Neuronal stem cell (in vitro differentiated cells): ENCODE measurements at regions not wholly inside any gene's neighbourhood (a gene's known extent, or its start where the extent isn't known, plus 50 kb on each side); places are given as distances from the start of the nearest gene placed in this dataset.

Source experiments
- DNase-seq: peaks from one replicate; pipeline ENCODE4 v3.0.0-alpha.2; 2013; ENCODE audit warnings: low spot score
- H2AFZ ChIP-seq: one replicate; pipeline ENCODE4 v1.6.1; 2013; ENCODE audit warnings: mild to moderate bottlenecking, low read length, inconsistent platforms
- H2AK5ac ChIP-seq: 2 replicates; pipeline ENCODE4 v1.6.1; 2013; ENCODE audit warnings: low read depth, mild to moderate bottlenecking, inconsistent platforms, low read length, moderate library complexity, mixed read lengths
- H2BK120ac ChIP-seq: 2 replicates; pipeline ENCODE4 v1.6.1; 2013; ENCODE audit warnings: low read depth, mild to moderate bottlenecking, inconsistent platforms, low read length, moderate library complexity, mixed read lengths
- H2BK12ac ChIP-seq: one replicate; pipeline ENCODE4 v1.6.1; 2013; ENCODE audit warnings: low read length, inconsistent platforms
- H2BK15ac ChIP-seq: 2 replicates; pipeline ENCODE4 v1.6.1; 2013; ENCODE audit warnings: mild to moderate bottlenecking, low read length, inconsistent platforms, mixed read lengths
- H2BK5ac ChIP-seq: one replicate; pipeline ENCODE4 v1.6.1; 2013; ENCODE audit warnings: inconsistent platforms, mild to moderate bottlenecking, low read length, moderate library complexity
- H3K14ac ChIP-seq: one replicate; pipeline ENCODE4 v1.6.1; 2013; ENCODE audit warnings: low read length, inconsistent platforms
- H3K18ac ChIP-seq: 2 replicates; pipeline ENCODE4 v1.6.1; 2013; ENCODE audit warnings: low read length, inconsistent platforms
- H3K23ac ChIP-seq: 2 replicates; pipeline ENCODE4 v1.6.1; 2013; ENCODE audit warnings: low read depth, mild to moderate bottlenecking, mixed read lengths, low read length, inconsistent platforms; ENCODE audit not compliant: poor library complexity
- H3K27ac ChIP-seq: replicated peaks from 3 replicates; pipeline ENCODE4 v1.5.1; 2013; ENCODE audit warnings: low read length, inconsistent platforms
- H3K27me3 ChIP-seq, 3 experiments: 2 replicates each; pipeline ENCODE4 v1.6.1; 2013; ENCODE audit warnings: low read length in 3 of 3, mild to moderate bottlenecking in 2 of 3, inconsistent platforms in 1 of 3, low read depth in 1 of 3, mixed read lengths in 1 of 3, moderate library complexity in 1 of 3; ENCODE audit not compliant: control insufficient read depth in 3 of 3, insufficient read depth in 3 of 3
- H3K36me3 ChIP-seq, 2 donors: replicated peaks in 1 of 2; 2 replicates each; pipeline ENCODE4 v1.6.1; 2013; ENCODE audit warnings: low read length in 2 of 2; ENCODE audit not compliant: control insufficient read depth in 2 of 2, insufficient read depth in 2 of 2
- H3K4ac ChIP-seq: 2 replicates; pipeline ENCODE4 v1.6.1; 2013; ENCODE audit warnings: inconsistent platforms, mild to moderate bottlenecking, low read length, moderate library complexity
- H3K4me1 ChIP-seq, 2 donors: 1 replicate in 1 of 2; 2 replicates in 1 of 2; pipeline ENCODE4 v1.6.1; 2013; ENCODE audit warnings: low read length in 2 of 2, low read depth in 1 of 2; ENCODE audit not compliant: control insufficient read depth in 2 of 2, insufficient read depth in 1 of 2
- H3K4me2 ChIP-seq: one replicate; pipeline ENCODE4 v1.6.1; 2013; ENCODE audit warnings: mild to moderate bottlenecking, low read length, inconsistent platforms; ENCODE audit not compliant: insufficient read depth, poor library complexity, severe bottlenecking
- H3K4me3 ChIP-seq, 2 donors: 2 replicates each; pipeline ENCODE4 v1.5.1; 2013; ENCODE audit warnings: low read length in 2 of 2, mild to moderate bottlenecking in 2 of 2, inconsistent platforms in 1 of 2, moderate library complexity in 1 of 2
- H3K79me1 ChIP-seq: one replicate; pipeline ENCODE4 v1.6.1; 2013; ENCODE audit warnings: low read depth, mild to moderate bottlenecking, inconsistent platforms, low read length, moderate library complexity
- H3K9ac ChIP-seq: one replicate; pipeline ENCODE4 v1.6.1; 2013; ENCODE audit warnings: mild to moderate bottlenecking, low read depth, low read length, inconsistent platforms; ENCODE audit not compliant: poor library complexity
- H3K9me3 ChIP-seq, 2 donors: replicated peaks in 1 of 2; 2 replicates each; pipeline versions ENCODE3 to v1.6.1; 2013; ENCODE audit warnings: low read length in 2 of 2, mild to moderate bottlenecking in 2 of 2, inconsistent platforms in 1 of 2, low read depth in 1 of 2, mixed read lengths in 1 of 2, moderate library complexity in 1 of 2; ENCODE audit not compliant: control insufficient read depth in 2 of 2, insufficient read depth in 1 of 2
- H4K8ac ChIP-seq: one replicate; pipeline ENCODE4 v1.6.1; 2013; ENCODE audit warnings: low read depth, mild to moderate bottlenecking, inconsistent platforms, low read length, moderate library complexity
- H4K91ac ChIP-seq: one replicate; pipeline ENCODE4 v1.6.1; 2013; ENCODE audit warnings: low read length, low read depth, mild to moderate bottlenecking, inconsistent platforms; ENCODE audit not compliant: poor library complexity
- WGBS, 2 donors: extraction: QIAGEN DNeasy Blood & Tissue Kit; methylation state at CpG; one replicate each; pipeline ENCODE4 v1.1.7; 2013; ENCODE audit warnings: missing lambda C conversion rate in 2 of 2, mixed read lengths in 1 of 2; ENCODE audit not compliant: insufficient read length in 2 of 2, insufficient replicate concordance in 1 of 2; ENCODE audit errors: extremely low coverage in 2 of 2; 5-methylcytosine and 5-hydroxymethylcytosine counted together

DNA sequence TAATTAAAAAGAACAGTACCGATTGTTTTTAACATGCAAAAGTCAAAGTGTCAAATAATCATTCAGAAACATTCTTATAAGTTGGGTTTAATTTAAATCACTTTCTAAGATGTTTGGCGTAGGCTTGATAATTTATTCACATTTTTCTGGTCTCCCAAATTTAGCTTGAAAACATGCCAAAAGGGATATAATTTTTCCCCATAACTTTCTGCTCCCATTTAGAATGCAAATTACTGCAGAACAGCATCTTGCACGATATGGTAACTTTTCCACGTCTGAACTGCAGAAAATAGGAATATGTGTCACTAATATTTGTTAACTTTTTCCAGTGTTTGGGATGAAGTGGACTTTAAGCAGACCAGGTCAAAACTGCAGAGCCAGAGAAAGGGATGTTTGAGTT, 1592.4 kb upstream of the SEL1L start:
- Histone ChIP-seq H3K9ac (no peak overlapping the region), H3K4me3 (no peak overlapping the region), H3K27me3 (no peaks in the 10 kb centered on the region), H3K4me1 (peaks cover 0 to 4% of the 10 kb centered on the region in 2 donors), H2BK5ac (no peak overlapping the region), H2BK120ac (no peak overlapping the region), H4K8ac (no peak overlapping the region), H3K36me3 (no peaks in the 10 kb centered on the region), H2AFZ (no peak overlapping the region), H3K4me2 (no peak overlapping the region), H3K27ac (no peak overlapping the region), H3K14ac (no peak overlapping the region), H3K9me3 (no peaks in the 10 kb centered on the region), H3K23ac (no peak overlapping the region), H2AK5ac (no peak overlapping the region), H4K91ac (no peak overlapping the region), H3K79me1 (no peaks in the 10 kb centered on the region), H2BK15ac (no peak overlapping the region), H3K4ac (no peak overlapping the region), H2BK12ac (no peak overlapping the region), H3K18ac (no peak overlapping the region)
- WGBS, 2 donors, result no CpG with 5 or more reads among the region's 4 CpGs
- no peak for DNase-seq

DNA sequence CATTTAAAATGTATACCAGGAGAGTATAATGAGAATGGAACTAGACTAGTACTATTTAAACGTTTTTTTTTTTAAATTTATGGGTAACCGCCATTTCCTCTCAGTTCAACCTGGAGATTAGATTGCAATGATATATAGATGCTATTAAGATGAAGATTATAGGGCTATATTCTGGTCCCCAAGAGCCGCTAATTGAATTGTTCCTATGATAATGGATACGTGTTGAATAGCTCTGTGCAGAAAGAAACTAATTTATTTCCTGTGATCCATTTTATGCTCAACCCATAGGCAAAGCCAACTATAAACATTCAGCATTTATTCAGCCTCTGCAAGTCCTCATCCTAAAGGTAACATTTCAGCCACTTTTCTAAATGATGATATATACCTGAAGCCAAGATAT, 1595.1 kb upstream of the SEL1L start:
- Histone ChIP-seq H2AK5ac (no peak overlapping the region), H3K4me1 (peaks cover 0 to 4% of the 10 kb centered on the region in 2 donors), H3K27me3 (no peaks in the 10 kb centered on the region), H3K9ac (no peak overlapping the region), H3K36me3 (no peaks in the 10 kb centered on the region), H3K23ac (no peak overlapping the region), H4K8ac (no peak overlapping the region), H3K4me2 (no peak overlapping the region), H3K18ac (no peak overlapping the region), H3K27ac (no peak overlapping the region), H3K79me1 (no peaks in the 10 kb centered on the region), H3K4ac (no peak overlapping the region), H2AFZ (no peak overlapping the region), H3K9me3 (no peaks in the 10 kb centered on the region), H3K4me3 (no peak overlapping the region), H4K91ac (no peak overlapping the region), H2BK5ac (no peak overlapping the region), H2BK120ac (no peak overlapping the region), H2BK15ac (no peak overlapping the region), H3K14ac (no peak overlapping the region), H2BK12ac (no peak overlapping the region)
- no peak for DNase-seq
- no CpG with 5 or more reads among the region's 4 CpGs for WGBS, 2 donors

DNA sequence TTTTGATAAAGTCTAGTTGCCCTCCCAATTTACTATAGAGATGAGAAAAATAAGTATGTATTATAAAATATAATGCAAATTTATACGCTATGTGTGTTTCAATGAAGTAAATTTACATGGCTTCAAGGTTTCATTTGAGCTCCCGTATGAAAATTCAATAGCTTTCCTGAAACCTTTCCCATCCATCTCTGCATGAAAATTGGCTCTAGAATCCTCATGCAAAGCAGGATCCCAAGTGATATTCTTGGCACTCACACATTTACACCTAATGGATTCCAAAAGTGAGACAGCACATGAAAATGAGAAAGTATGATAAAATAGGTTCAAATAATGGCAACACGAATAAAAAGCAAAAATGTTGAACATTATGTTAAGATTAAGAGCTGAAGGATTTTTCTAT, 1595.8 kb upstream of the SEL1L start:
- H3K27me3 ChIP-seq, result no peaks in the 10 kb centered on the region
- H3K36me3 ChIP-seq, result no peaks in the 10 kb centered on the region
- no peak overlapping the region for H3K27ac ChIP-seq
- H3K9ac ChIP-seq, result no peak overlapping the region
- H3K14ac ChIP-seq, result no peak overlapping the region
- no peak overlapping the region for H4K8ac ChIP-seq
- no peak overlapping the region for H2AFZ ChIP-seq
- no peak overlapping the region for H3K18ac ChIP-seq
- peaks cover 0 to 5% of the 10 kb centered on the region in 2 donors for H3K4me1 ChIP-seq
- no peak overlapping the region for H2BK15ac ChIP-seq
- WGBS, 2 donors, result no CpG with 5 or more reads among the region's 3 CpGs
- H3K23ac ChIP-seq, result no peak overlapping the region
- no peaks in the 10 kb centered on the region for H3K79me1 ChIP-seq
- no peak overlapping the region for H3K4me3 ChIP-seq
- no peak overlapping the region for H3K4ac ChIP-seq
- no peak overlapping the region for H4K91ac ChIP-seq
- no peak overlapping the region for H2BK12ac ChIP-seq
- no peak overlapping the region for H2BK120ac ChIP-seq
- no peak overlapping the region for H3K4me2 ChIP-seq
- no peak overlapping the region for H2AK5ac ChIP-seq
- DNase-seq, result no peak
- no peak overlapping the region for H2BK5ac ChIP-seq
- no peaks in the 10 kb centered on the region for H3K9me3 ChIP-seq

DNA sequence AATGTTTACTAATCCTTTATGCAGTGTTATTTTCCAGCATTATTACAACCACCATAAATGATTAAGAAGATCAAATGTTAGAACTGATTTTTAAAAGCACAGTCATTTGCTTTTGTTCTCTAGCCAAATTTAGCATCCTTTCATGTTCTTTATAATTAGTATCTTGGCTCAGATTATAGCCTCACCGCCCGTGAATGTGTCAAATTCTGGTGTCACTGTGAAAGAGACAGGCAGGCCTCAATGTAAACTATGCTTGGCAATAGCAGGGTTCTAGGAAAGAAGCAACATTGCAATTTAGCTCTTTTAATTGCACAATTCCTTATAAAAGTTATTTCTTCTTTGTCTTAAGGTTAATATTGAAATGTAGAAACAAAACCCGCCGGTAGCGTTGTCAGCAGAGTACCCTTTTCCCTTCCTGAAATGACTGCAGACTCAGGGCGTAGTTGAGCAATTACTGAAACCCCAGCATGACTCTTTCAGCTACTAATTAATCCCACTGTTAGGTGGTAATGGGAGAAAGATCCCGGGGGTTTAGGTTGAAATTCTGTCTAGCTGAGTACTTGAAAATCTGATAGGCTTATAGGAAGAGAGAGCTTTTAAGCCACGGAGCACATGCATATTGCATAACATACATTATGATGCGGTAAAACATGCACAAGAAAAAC, 1600.5 kb upstream of the SEL1L start:
- H2BK5ac ChIP-seq, result no peak overlapping the region
- no peak overlapping the region for H4K91ac ChIP-seq
- no peak overlapping the region for H3K4me3 ChIP-seq
- no peak overlapping the region for H3K23ac ChIP-seq
- H3K9ac ChIP-seq, result no peak overlapping the region
- no peak overlapping the region for H3K27ac ChIP-seq
- H2AFZ ChIP-seq, result no peak overlapping the region
- H3K36me3 ChIP-seq, result no peaks in the 10 kb centered on the region
- H4K8ac ChIP-seq, result no peak overlapping the region
- H2BK12ac ChIP-seq, result no peak overlapping the region
- no peaks in the 10 kb centered on the region for H3K79me1 ChIP-seq
- H2BK120ac ChIP-seq, result no peak overlapping the region
- no peaks in the 10 kb centered on the region for H3K27me3 ChIP-seq
- H2AK5ac ChIP-seq, result no peak overlapping the region
- H3K14ac ChIP-seq, result no peak overlapping the region
- peak; percentile 33 for DNase-seq
- H3K4ac ChIP-seq, result no peak overlapping the region
- H3K18ac ChIP-seq, result no peak overlapping the region
- no peak overlapping the region for H3K4me2 ChIP-seq
- no CpG with 5 or more reads among the region's 9 CpGs for WGBS, 2 donors
- no peaks in the 10 kb centered on the region for H3K9me3 ChIP-seq
- peaks cover 0 to 1% of the 10 kb centered on the region in 2 donors for H3K4me1 ChIP-seq
- no peak overlapping the region for H2BK15ac ChIP-seq
